ENCODE measurements at regions not wholly inside any gene's neighbourhood (a gene's known extent, or its start where the extent isn't known, plus 50 kb on each side); places are given as distances from the start of the nearest gene placed in this dataset.
"Not testable (repeated sequence)": the region's sequence is repeated elsewhere in the genome, so short reads cannot be mapped to it uniquely, and the experiment has no call there.

DNA sequence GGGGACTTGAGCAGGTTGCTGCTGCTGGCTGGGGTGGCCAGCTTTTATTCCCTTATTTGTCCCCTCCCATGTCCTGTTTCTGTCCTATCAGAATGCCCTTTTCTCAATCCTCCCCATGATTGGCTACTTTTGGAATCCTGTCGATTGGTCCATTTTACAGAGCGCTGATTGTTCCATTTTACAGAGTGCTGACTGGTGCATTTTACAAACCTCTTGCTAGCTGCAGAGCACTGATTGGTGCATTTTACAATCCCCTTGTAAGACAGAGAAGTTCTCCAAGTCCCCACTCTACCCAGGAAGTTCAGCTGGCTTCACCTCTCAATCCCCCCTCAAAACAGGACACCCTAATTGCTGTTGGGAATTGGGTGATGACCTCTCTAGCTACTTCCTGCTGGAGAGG lies 608.0 kb downstream of the C12orf50 start:
- DNase-seq (ENCODE audit: low spot score): not testable (repeated sequence)

- no peak for DNase-seq (ENCODE audit: low spot score)
Observed at GRCh38 chr12:87413784-87414183, 615.4 kb downstream of the C12orf50 start.

GRCh38 chr12:87406926-87407325 lies 622.3 kb downstream of the C12orf50 start:
- DNase-seq (ENCODE audit: low spot score): no peak

DNA sequence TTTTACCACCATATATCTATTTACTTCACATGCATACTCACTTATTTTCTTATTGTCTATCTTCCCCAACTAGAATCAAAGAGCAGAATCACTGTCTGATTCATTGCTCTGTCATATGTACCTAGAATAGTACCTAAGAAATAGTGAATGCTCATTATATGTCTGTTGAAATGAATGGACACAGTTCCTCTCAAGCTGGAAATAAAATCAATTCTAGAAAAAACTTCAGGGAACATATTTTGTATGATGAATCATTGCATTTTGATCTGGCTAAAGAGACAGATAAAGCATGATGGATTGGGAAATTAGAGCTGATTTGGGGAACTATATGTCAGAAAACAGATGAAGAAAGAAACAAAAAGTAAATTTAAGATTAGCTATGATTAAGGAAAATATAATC lies 623.3 kb downstream of the C12orf50 start:
- no peak for DNase-seq (ENCODE audit: low spot score)

GRCh38 chr12:87394168-87394567 lies 635.0 kb downstream of the C12orf50 start:
- not testable (repeated sequence) for DNase-seq (ENCODE audit: low spot score)

DNA sequence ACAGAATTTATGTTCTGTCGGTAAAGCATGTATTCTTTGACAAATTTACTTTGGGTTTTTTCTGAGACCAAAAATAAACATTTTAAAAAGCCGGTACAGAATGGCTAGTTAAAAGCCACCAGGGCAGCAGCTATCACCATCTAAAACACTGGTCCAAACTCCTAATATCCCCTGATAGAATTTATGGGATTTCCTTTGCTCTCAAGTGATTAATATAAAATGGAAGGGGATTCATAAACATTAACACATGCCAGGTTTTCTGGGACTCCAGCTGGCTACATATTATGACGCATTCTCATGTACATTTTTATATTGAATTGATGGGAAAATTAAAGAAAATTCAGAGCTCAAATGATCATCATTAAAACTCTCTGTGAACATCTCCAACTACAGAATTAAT lies 640.8 kb downstream of the C12orf50 start:
- no peak for DNase-seq (ENCODE audit: low spot score)

GRCh38 chr12:87385322-87385721 lies 643.9 kb downstream of the C12orf50 start:
- no peak for DNase-seq (ENCODE audit: low spot score)

DNA sequence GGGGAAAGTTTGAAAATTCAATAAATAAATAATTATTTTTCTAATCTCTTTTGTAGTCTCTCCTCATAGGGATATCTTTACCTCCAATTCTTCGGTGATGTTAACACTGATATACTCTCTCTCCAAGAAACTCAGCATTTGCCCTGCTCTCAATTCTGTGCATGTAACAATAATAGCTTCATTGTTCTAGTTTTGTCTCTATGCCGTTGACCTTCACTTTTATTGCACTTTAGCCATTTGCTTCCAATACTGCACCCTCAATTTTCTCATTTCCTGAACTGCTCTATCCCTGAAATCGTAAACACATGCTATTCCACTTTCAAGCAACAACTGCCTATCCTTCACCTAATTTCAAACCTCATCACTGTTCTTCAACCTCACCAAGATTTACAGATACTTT lies 645.0 kb downstream of the C12orf50 start:
- no peak for DNase-seq (ENCODE audit: low spot score)

DNA sequence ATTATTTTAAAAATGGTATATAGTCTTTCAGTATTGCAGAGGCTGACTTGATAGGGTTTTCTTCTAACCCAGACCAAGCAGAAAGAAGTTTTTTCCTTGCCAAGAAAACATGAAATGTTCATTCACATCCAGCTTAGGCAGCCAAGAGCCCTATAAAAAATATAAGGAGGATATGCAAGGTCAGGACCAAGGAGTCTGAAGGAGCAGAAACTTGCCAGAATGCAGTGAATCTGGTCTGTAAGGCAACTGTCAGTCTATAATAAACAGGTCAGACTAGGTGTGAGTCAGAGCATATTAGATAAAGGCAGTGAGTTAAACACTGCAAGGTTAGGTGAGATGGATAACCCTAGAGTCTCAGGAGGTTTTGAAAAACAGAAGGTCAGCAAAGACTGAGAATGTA lies 645.5 kb downstream of the C12orf50 start:
- DNase-seq (ENCODE audit: low spot score): no peak

- no peak for DNase-seq (ENCODE audit: low spot score)
Observed at GRCh38 chr12:87382959-87383566, 646.1 kb downstream of the C12orf50 start.

GRCh38 chr12:87382436-87382835 lies 646.8 kb downstream of the C12orf50 start:
- DNase-seq (ENCODE audit: low spot score): no peak

GRCh38 chr12:87381742-87382141 lies 647.5 kb downstream of the C12orf50 start:
- DNase-seq (ENCODE audit: low spot score): no peak

DNA sequence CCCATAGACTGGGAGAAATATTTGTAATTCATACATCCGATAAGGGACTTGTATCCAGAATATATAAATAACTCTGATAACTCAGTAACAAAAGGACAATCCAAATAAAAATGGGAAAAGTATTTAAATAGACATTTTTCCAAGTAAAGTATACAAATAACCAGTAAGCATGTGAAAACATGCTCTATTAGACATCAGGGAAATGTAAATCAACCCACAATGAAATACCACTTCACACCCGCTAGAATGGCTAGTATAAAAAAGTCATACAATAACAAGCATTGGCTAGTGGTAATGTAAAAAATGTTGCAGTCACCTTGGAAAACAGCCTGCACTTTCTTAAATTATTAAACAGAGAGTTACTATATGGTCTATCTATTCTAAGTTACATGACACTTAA lies 650.7 kb downstream of the C12orf50 start:
- DNase-seq (ENCODE audit: low spot score): no peak

DNA sequence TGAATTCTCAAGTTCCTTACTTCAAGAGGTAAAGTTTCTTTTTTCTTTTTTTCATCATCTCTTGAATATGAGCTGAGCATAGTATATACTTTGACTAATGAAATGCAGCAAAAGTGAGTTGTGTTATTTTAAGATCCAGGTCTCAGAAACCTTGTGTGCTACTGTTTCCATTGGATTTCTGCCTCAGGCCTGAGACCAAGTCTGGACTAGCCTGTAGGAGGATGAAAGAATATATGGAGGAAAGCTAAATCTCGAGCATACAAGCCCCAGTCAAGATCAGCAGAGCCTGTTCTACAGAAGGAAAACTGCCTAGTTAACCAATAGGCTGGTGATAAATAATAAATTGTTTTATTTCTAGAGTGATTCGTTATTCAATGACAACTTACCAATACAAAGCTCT lies 652.5 kb downstream of the C12orf50 start:
- DNase-seq (ENCODE audit: low spot score): no peak

DNA sequence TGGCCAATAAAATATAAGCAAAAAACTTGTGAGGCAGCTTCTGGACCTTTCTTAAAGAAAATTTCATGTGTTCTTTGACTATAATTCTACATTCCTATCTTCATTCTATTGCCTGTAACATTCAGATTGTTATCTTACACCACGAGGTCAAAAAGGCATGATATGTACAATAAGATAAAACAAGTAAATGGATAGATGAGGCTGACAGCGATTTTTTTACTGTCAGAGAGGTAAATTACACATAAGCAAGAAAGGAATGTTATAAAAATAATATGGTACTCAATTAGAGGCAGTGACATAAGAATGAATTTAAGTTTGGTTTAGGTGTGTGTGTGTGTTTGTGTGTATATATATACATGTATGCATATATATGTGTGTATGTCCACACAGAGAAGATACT lies 660.0 kb downstream of the C12orf50 start:
- no peak for DNase-seq (ENCODE audit: low spot score)

DNA sequence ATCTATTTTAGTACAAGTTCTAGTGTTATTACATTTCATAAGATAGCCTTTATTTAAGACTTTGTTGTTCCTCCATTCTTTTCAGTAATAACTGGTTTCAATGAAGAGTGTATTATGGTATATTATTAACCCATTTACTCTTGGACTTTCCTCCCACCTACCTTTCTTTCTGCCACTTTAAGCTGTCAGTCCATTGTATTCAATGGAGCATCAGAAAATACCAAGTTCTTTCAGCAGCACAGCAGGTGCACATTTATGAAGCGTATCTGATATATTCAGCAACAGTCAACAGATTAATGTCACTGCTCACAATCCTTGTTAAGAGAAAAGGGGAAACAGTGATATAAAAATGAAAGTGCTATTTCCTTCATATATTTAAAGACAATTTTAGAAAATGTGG lies 660.9 kb downstream of the C12orf50 start:
- DNase-seq (ENCODE audit: low spot score): no peak

DNA sequence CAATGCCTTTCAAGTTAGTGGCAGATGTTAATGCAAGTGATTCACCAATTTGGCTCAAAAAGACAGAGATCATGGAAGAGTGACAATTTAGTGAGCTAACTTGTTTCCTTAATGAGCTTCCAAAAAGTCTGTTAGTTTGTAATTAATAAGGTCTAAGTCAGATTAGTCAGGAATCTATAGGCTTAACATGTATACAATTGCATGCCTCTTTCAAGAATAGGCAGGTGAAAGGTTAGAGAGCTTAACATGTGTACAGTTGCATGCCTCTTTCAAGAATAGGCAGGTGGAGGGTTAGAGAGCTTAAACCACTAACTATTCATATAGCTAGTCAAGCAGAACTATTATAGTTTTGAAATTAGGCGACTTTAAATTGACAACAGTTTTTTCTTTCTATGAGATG lies 663.8 kb downstream of the C12orf50 start:
- no peak for DNase-seq (ENCODE audit: low spot score)

- DNase-seq (ENCODE audit: low spot score): no peak
Observed at GRCh38 chr12:87363497-87364084, 665.6 kb downstream of the C12orf50 start.

DNA sequence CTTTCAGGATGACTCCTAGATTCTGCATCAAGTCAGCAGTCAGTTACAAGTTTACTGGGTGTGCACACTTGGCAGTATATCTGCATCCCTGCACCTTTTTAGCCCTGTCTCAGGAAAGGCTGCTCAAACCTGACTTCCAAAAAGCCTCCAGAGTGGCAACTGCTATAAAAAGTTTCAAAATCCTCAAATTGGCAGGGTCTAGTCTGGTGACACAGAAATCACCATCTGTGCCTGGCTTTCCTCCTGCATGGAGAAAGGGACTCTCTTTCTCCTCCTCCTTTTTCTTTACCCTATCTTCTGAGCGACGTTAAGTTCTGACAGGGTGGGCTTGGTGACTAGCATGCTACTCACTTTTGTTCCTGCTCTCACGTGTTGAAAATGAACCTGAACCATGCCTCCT lies 679.5 kb downstream of the C12orf50 start:
- peak; percentile 8 for DNase-seq (ENCODE audit: low spot score)

GRCh38 chr12:87348071-87348470 lies 681.1 kb downstream of the C12orf50 start:
- DNase-seq (ENCODE audit: low spot score): no peak

- DNase-seq (ENCODE audit: low spot score): no peak
Observed at GRCh38 chr12:87344699-87345098, 684.5 kb downstream of the C12orf50 start.

DNA sequence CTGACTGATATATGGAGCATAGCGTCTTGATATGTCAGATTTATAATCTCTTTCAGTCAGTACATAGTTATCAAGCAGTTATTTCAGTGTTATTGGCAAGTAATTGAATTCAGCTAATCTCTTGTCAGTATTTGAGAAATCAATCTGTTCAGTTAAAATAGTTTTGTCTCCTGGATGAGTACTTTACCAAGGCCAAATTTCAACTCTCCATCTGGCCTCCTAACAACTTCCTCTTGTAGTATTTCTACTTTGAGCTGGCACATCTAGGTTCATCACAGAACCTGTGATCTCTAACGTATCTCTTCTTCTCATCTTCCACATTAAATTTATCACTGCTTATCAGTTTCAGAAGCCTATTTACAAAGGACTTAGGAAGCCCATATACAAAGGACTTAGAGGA lies 690.5 kb downstream of the C12orf50 start:
- DNase-seq (ENCODE audit: low spot score): peak; percentile 23

- no peak for DNase-seq (ENCODE audit: low spot score)
Observed at GRCh38 chr12:87336814-87337336, 692.3 kb downstream of the C12orf50 start.
